NCI-H226 (cell line): ENCODE measurements at regions not wholly inside any gene's neighbourhood (a gene's known extent, or its start where the extent isn't known, plus 50 kb on each side); places are given as distances from the start of the nearest gene placed in this dataset.

ENCODE experiments used
- DNase-seq: peaks from one replicate; pipeline ENCODE4 v3.0.0-alpha.2; 2015

GRCh38 chr16:55125818-55126385 lies 195.2 kb downstream of the IRX5 start:
- no peak for DNase-seq

GRCh38 chr16:55126456-55126855 lies 195.8 kb downstream of the IRX5 start:
- DNase-seq = no peak

DNA sequence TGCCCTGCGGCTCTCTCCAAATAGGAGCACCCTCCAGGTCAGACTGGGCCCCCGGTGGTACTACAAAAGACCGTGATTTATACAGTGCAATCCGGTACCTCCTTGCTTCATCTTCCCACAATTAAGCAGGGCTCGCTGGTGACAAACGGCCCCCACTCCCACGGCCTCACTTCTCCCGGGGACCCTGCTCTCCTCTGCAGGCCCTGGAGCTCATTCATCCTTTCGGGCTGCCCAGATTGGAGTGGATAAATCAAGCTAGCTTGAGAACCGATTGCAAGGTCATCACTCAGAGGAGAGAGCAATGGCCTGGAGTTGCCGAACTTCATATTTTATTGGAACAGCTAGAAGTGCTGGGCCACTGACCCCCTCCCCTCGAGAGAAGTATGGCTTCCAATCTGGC lies 193.5 kb upstream of the IRX6 start:
- DNase-seq = no peak

GRCh38 chr16:55130911-55131310 lies 193.1 kb upstream of the IRX6 start:
- no peak for DNase-seq

GRCh38 chr16:55133654-55134053 lies 190.3 kb upstream of the IRX6 start:
- DNase-seq = no peak

GRCh38 chr16:55136356-55137150 lies 187.4 kb upstream of the IRX6 start:
- no peak for DNase-seq

DNA sequence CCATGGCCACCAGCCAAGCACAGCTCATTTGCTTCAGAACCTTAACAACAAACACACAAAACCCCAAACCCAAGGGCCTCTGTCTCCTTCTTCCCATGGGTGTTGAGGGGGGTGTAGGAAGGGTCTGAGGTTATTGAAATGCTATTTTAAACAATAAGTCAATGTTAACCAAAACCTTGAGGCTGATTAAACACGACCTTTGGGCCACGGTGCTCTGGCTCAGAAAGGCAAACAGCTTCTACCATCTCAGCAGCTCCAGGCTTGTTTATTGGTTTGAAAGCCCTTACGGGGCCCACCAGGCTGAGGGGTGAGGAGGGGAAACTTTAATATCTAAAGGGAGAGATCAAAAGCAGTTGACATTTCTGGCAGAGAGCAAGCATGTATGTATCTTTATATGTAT lies 185.7 kb upstream of the IRX6 start:
- no peak for DNase-seq

DNA sequence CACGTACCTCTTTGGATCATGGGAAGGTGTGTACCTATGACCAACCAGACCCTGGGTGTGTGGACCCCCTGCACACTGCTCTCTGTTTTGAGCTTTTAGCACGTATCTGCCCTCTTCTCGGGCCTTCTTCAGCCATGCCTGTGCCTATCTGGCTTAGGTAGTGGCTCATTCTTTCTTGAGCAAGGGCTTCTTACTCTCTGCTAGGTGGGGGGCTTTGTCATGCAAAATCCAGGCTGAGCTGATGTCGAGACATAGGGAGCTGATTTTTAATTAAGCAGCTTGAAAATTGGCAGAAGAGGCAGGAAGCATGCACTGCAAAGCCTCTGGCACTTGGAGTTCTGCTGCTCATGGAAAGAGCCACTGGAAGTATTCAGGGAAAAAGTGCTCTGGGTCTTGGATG lies 181.6 kb upstream of the IRX6 start:
- no peak for DNase-seq

DNA sequence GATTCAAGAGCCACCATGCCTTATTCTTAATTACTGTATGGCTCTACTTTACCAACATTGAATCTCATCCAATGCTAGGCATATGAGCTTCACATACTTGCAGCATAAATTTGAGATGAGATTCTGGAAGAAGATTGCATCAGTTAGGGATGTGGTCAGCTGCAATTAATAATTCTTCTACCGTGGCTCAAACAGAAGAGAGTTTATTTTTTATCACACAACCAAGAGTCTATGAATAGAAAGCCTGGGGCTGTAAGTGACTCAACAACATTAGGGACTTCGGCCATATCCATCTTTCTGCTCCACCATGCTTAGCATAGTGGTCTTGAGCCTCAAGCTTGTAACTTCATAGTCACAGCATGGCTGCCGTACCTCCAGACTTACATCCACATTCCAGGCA lies 179.4 kb upstream of the IRX6 start:
- no peak for DNase-seq

GRCh38 chr16:55145771-55146603 lies 178.0 kb upstream of the IRX6 start:
- no peak for DNase-seq

DNA sequence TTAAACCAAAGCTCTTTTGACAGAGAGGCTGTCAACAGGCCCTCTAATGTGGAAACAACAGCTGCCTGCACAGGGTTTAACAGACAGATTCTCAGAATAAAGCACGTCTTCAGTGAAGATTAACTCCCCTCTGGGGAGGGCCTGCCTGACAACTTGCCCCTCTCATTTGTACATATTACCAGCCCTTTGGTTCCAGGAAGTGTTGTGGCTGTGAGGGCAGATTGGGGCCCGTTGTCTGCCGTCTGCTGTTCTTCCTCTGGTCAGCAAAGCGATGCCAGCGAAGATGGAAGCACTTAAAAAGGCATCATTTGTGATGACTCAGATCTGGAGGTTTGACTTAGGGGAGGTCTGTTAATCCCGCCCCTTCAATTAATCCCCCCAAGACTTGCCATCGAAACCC lies 177.0 kb upstream of the IRX6 start:
- no peak for DNase-seq

DNA sequence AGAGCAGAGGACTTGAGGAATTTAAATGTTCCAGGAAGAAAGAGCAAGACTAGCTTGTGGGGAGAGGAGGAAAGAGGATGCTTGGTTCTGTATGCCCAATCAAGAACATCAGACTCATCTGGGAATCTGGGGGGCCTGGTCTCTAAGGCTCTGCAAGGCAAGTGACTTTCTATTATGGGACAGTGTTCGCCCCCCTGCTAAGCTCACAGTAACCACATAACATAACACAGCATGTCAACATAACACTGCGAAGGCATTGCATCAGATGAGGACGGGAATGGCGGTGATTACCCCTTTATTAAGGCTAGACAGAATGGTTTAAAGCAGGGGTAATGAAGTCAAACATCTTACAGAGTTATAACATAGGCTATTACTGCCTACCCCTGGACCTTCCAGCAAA lies 176.6 kb upstream of the IRX6 start:
- DNase-seq = no peak

DNA sequence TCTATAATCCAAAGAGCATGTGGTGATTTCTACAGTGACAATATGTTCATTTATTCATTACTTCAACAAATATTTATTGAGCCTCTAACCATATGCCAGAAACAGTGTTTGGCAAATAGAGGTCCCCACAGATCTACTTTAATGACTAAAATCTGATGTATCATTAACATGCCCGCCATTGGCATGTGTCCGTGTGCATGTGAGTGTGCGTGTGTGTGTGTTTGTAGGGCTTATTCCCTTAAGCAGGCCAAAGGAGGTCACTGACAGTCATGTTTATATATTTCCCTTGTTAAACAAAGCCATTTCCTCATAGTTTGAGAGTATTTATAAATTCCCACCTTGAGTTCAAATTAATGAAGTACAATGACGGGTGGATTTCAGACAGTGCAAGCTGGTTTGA lies 174.4 kb upstream of the IRX6 start:
- no peak for DNase-seq

DNA sequence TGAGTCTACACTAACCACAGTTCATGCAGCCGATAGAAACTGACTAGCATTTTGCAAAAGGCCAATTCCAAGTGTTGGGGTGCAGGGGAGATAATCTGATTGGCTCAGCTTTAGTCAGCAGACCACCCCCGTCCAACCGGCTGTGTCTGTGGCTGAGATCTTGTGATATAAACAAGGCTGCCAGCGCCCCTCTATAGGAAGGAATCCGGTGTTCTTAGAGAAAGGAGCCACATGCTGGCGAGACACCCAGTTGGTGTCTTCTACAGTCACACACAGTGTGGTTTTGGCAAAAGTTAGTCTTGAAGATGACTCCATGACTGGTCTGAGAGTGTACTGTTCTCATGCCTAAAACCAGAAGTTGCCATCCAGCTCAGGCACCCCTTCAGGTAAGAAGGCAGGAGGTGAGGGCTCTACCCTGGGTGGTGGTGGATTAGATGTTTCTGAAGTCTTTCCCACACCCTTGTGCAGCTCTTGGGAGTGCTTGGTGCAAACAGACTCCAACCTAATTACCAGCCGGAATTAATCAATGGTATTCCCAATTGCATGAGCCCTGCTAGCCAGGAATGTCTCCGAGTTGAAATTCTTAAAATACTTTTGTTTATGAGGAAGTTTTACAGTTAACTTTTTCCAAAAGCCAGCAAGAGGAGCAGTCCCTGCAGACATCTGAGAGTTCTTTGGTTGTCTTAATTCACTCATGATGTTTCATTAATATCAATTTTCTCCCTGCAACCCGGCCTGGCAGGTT lies 172.3 kb upstream of the IRX6 start:
- DNase-seq = no peak

GRCh38 chr16:55152875-55153390 lies 171.1 kb upstream of the IRX6 start:
- no peak for DNase-seq

GRCh38 chr16:55154262-55154661 lies 169.7 kb upstream of the IRX6 start:
- DNase-seq = no peak

- DNase-seq = no peak
Measured at GRCh38 chr16:55154956-55155355, 169.0 kb upstream of the IRX6 start.

- DNase-seq = no peak
Measured at GRCh38 chr16:55155815-55156214, 168.2 kb upstream of the IRX6 start.

GRCh38 chr16:55169780-55170179 lies 154.2 kb upstream of the IRX6 start:
- DNase-seq = no peak

GRCh38 chr16:55171241-55171640 lies 152.8 kb upstream of the IRX6 start:
- DNase-seq = no peak

- DNase-seq = no peak
Measured at GRCh38 chr16:55175389-55175788, 148.6 kb upstream of the IRX6 start.

GRCh38 chr16:55176901-55177300 lies 147.1 kb upstream of the IRX6 start:
- DNase-seq = no peak

DNA sequence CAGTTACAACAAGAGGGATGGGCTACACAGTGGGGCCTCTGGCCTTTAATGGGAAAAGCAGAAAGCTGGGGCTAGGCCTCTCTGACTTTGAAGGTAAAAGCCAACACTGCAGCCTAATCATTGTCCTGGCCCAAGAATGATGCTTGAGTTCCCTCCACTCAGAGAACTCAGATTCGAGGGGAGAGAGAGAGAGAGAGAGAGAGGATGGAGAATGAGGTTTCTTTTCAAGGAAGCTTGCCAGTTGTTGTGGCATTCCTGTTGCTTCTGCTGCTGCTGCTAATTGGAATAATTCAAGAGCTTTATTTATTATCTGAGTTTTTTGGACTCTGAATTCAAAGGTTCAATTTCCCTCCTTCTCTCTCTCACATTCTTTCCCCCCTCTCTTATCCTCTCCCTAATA lies 144.6 kb upstream of the IRX6 start:
- no peak for DNase-seq
